ENCODE measurements at regions not wholly inside any gene's neighbourhood (a gene's known extent, or its start where the extent isn't known, plus 50 kb on each side); places are given as distances from the start of the nearest gene placed in this dataset.
"Not testable (repeated sequence)": the region's sequence is repeated elsewhere in the genome, so short reads cannot be mapped to it uniquely, and the experiment has no call there.

DNA sequence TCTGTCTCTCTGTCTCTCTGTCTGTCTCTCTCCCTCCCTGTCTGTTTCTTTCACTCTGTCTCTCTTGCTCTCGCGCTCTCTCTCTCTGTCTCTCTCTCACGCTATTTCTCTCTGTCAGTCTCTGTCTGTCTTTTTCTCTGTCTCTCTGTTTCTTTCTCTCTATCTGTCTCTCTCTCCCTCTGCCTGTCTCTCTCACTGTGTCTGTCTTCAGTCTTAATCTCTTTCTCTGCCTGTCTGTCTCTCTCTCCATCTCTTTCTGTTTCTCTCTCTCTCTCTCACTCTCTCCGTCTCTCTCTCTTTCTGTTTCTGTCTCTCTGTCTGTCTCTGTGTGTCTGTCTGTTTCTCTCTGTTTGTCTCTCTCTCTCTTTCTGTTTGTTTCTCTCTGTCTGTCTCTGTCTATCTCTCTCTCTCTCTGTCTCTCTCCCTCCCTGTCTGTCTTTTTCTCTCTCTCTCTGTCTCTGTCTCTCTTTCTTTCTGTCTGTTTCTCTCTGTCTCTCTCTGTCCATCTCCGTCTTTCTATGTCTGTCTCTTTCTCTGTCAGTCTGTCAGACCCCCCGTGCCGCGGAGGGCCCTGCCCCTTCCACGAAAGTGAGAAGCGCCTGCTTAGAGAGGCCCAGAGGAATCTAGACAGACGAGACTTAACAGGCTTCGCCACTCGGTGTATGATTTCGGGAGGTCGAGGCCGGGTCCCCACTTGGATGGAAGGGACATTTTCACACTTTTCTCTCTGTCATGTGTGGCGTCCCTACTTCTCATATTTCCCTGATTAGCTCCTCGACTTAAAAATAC, 346.3 kb upstream of the DEFB115 start:
- TF ChIP-seq, protein P1, sequence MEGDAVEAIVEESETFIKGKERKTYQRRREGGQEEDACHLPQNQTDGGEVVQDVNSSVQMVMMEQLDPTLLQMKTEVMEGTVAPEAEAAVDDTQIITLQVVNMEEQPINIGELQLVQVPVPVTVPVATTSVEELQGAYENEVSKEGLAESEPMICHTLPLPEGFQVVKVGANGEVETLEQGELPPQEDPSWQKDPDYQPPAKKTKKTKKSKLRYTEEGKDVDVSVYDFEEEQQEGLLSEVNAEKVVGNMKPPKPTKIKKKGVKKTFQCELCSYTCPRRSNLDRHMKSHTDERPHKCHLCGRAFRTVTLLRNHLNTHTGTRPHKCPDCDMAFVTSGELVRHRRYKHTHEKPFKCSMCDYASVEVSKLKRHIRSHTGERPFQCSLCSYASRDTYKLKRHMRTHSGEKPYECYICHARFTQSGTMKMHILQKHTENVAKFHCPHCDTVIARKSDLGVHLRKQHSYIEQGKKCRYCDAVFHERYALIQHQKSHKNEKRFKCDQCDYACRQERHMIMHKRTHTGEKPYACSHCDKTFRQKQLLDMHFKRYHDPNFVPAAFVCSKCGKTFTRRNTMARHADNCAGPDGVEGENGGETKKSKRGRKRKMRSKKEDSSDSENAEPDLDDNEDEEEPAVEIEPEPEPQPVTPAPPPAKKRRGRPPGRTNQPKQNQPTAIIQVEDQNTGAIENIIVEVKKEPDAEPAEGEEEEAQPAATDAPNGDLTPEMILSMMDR (IDR thresholded peaks at IDR 0.05; ENCODE audit: low read depth, low read length, missing control alignments) = no peak
- DNase-seq (ENCODE audit: low read depth) = no peak
- in situ Hi-C loops (cut with HindIII; ENCODE audit: low sequenced_read_pairs) = no loop called here
- H3K4me3 ChIP-seq (ENCODE audit: low read depth, low read length) = no peak overlapping the region

DNA sequence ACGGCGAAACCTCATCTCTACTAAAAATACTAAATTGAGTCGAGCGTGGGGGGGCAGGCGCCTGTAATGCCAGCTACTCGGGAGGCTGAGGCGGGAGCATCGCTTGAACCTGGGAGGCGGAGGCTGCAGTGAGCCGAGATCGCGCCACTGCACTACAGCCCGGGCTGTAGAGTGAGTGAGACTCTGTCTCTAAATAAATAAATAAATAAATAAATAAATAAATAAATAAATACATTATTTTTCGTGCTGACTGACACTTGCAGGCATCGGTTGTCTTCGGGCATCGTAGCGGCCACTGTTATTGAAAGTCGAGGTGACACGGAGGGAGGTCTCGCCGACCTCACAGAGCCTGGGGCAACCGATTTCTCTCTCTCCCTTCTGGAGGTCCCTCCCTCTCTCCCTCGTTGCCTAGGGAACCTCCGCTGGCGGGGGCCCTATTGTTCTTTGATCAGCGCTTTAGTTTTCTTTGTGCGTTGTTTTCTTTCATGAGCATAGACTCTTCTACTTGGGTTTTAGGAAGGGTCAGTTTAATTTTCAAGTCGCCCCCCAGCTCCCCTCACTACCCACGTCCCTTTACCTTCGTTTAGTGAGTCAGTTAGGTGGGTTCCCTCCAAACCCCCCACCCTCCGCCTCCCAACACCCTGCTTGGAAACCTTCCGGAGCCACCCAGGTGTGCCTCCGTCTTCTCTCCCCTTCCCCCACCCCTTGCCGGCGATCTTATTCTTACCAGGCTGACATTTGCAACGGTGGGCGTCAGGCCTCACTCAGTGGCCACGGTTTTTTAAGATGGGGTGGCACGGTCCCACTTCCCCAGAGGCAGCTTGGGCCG, 345.4 kb upstream of the DEFB115 start:
- H3K4me3 ChIP-seq (ENCODE audit: low read depth, low read length); in situ Hi-C loops (cut with HindIII; ENCODE audit: low sequenced_read_pairs): not testable (repeated sequence)

GRCh38 chr20:30912661-30913026, 344.8 kb upstream of the DEFB115 start:
- in situ Hi-C loops (cut with HindIII; ENCODE audit: low sequenced_read_pairs); H3K4me3 ChIP-seq (ENCODE audit: low read depth, low read length); DNase-seq (ENCODE audit: low read depth): not testable (repeated sequence)

More for the DNA sequence above, 345.4 kb upstream of the DEFB115 start:
- DNase-seq (ENCODE audit: low read depth) = not testable (repeated sequence)

- H3K4me3 ChIP-seq (ENCODE audit: low read depth, low read length); in situ Hi-C loops (cut with HindIII; ENCODE audit: low sequenced_read_pairs); DNase-seq (ENCODE audit: low read depth): not testable (repeated sequence)
Observed at GRCh38 chr20:30916404-30916803, 341.1 kb upstream of the DEFB115 start.

DNA sequence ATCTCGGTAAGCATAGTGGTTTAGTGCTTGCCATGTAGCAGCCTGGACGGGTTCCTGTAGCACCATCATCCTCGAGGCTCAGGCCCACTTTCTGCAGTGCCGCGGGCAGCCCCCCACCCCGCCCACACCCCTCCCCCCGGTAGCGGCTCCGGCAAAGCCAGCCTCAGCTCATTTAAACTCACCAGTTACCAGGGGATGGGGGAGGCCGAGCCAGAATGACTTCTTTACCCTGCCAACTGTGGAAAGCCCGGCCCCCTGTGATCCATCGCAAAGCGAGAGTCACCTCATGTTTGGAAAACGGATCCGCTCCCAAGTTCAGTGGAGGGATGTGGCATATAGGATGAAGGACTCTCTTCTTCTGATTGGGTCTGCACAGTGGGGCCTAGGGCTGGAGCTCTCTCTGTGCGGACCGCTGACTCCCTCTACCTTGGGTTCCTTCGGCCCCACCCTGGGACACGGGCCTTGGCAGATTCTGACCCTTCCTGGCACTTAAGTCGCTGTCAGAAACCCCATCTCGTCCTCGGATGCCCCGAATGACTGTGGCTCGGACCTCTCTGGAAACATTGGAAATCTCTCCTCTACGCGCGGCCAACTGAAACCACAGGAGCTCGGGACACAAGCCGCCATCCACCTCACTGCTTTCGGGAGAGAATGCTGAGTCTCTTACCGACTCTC, 337.8 kb upstream of the DEFB115 start:
- TF ChIP-seq, protein P1 (IDR thresholded peaks at IDR 0.05; ENCODE audit: low read depth, low read length, missing control alignments) = no peak
- in situ Hi-C loops (cut with HindIII; ENCODE audit: low sequenced_read_pairs) = no loop called here
- no peak for DNase-seq (ENCODE audit: low read depth)
- H3K4me3 ChIP-seq (ENCODE audit: low read depth, low read length) = no peak overlapping the region

DNA sequence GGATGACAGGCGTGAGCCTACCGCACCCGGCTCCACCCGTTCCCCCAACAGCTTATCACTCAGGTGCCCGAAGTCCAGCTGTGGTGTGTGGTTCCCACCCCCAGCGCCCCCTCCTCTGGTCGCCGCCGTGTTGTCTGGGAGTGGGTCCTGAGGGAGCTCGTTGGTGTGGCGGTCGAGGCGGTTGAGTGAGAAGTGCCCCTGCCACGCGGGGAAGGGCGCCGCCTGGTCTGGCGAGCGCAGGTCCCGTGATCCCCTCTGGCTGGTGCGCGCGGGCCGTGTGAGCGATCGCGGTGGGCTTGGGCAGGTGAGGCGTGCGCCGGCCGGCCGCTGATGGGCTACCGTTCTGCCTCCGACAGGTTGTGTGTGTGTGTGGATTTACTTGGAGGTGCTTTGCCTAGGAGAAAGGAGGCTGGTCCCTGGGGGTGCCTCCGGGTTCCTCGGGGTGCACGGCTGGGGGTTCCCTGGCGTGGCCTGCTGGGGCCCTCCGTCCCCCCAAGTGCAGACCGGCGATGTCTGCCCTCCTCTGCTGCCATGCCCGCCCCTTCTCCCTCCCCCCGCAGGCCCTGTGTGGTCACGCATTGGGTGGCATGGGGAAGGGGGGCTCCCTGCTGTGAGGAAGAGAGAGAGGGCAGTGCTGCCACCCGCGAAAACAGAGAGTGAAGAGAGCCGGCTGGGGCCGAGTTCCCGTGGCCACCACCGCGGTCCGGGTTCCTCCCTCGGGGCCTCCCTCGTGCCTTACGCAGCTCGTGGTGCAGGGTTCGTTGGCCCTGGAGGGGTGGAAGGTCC, 336.0 kb upstream of the DEFB115 start:
- H3K4me3 ChIP-seq (ENCODE audit: low read depth, low read length) = no peak overlapping the region
- DNase-seq (ENCODE audit: low read depth) = no peak
- TF ChIP-seq, protein P1 (IDR thresholded peaks at IDR 0.05; ENCODE audit: low read depth, low read length, missing control alignments) = no peak
- in situ Hi-C loops (cut with HindIII; ENCODE audit: low sequenced_read_pairs) = no loop called here

- TF ChIP-seq, protein P1 (IDR thresholded peaks at IDR 0.05; ENCODE audit: low read depth, low read length, missing control alignments) = no peak
- in situ Hi-C loops (cut with HindIII; ENCODE audit: low sequenced_read_pairs) = no loop called here
- no peak for DNase-seq (ENCODE audit: low read depth)
- no peak overlapping the region for H3K4me3 ChIP-seq (ENCODE audit: low read depth, low read length)
Observed at GRCh38 chr20:30922129-30922528, 335.3 kb upstream of the DEFB115 start.
